Right renal pelvis (tissue), 4 donors: ENCODE measurements at regions not wholly inside any gene's neighbourhood (a gene's known extent, or its start where the extent isn't known, plus 50 kb on each side); places are given as distances from the start of the nearest gene placed in this dataset.
"Not testable (repeated sequence)": the region's sequence is repeated elsewhere in the genome, so short reads cannot be mapped to it uniquely, and the experiment has no call there.

Experiments
- DNase-seq, 4 donors: peaks; one replicate each; pipeline ENCODE4 v3.0.0-alpha.2; 2013; ENCODE audit warnings: low read depth in 4 of 4, low spot score in 3 of 4, missing footprints in 1 of 4

DNA sequence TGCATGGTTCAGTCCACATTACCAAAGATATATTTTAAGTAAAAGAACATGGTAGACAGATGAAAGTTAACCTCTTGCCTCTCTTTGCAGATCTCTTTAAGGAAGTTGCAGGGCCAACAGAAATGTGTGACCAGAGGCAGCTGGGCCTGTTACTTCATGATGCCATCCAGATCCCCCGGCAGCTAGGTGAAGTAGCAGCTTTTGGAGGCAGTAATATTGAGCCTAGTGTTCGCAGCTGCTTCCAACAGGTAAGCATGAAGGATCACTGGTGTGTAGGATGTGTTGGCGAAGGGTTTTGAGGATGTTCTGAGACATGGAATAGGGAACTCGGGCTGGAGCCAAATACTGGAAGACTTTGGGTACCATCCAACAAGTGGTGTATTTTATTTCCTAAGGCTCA, 508.6 kb downstream of the UTRN start:
- no peak for DNase-seq

DNA sequence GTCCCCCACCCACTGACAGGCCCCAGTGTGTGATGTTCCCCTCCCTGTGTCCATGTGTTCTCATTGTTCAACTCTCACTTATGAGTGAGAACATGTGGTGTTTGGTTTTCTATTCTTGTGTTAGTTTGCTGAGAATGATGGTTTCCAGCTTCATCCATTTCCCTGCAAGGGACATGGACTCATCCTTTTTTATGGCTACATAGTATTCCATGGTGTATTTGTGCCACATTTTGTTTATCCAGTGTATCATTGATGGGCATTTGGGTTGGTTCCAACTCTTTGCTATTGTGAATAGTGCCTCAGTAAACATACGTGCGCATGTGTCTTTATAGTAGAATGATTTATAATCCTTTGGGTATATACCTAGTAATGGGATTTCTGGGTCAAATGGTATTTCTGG, 509.9 kb downstream of the UTRN start:
- not testable (repeated sequence) for DNase-seq

DNA sequence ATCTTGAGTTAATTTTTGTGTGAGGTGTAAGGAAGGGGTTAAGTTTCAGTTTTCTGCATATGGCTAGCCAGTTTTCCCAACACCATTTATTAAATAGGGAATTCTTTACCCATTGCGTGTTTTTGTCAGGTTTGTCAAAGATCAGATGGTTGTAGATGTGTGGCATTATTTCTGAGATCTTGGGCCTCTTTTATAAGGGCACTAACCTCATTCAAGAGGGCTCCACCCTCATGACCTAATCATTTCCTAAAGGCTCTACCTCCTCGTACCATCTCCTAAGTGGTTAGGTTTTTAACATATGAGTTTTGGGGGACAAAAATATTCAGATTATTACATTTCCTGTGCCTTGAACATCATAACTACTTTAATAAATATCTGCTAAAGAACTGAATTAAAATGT, 510.9 kb downstream of the UTRN start:
- no peak for DNase-seq

DNA sequence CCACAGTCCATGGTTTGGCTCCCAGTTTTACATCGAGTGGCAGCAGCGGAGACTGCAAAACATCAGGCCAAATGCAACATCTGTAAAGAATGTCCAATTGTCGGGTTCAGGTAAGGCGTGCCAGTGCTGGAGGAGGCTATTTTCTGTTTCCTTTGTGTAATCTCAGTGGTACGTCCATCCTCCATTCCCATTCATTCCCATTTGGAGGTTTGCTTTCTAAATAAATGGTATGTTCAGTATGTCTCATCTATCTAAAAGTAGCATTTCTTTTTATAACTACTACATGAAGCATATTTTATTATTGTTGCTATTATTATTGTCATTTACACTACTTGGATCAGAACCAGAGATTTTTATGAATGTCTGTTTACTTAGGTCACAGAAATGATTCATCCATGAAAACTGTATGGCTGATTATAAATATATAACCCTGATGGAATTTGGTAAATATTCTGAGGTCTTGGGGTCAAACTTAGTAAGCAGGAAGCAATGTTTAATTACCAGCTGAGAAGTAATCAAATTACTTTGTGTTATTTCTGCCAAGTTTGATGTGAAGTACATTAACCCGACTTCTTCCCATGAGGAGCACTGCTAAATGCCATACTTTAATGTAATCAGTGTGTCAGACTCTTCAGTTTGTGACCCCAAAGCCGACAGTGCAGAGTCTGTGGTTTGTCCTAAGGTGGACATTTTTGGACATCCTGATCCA, 512.9 kb downstream of the UTRN start:
- DNase-seq = no peak

DNA sequence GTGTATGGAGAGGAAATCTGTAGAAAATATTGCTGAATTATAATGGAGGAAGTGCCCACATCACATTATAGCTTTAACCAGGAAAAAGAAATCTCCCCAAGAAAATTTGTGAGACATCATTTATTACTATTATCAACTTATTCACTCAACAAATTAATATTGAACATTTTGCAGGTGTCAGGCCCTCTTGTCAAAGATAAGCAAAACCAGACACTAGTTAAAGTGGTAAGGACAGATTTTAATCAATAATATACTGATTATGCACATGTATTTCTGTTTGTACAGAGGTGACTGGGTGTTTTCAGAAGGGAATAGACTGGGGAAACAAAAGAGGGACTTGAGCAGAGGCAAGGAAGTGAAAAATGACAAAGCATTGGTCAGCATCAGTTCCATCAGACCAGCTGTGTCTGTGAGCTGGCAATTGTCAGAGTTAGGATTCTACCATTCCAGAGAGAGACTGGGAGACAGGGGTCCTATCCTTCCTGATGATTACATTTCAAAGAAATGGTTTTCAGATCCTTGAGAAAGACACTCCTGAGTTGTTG, 519.2 kb downstream of the UTRN start:
- no peak for DNase-seq

DNA sequence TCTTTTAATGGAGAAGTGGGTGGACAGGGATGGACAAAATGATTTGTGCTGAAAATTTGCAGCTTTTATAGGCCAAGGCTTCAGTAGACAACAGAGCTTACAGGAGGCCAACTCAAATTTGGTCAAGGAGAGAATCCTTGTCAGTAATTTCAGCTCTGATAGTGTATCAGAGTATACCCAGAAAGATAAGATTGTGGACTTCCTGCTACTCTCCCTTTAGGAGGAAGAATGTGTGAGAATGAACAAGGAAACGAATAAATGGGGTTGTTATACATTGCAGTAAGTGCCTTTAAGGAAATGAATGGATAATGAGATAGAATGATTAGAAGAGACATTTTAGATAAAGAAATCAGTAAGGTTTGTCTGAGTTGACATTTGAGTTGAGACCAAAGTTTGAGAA, 519.9 kb downstream of the UTRN start:
- no peak for DNase-seq

DNA sequence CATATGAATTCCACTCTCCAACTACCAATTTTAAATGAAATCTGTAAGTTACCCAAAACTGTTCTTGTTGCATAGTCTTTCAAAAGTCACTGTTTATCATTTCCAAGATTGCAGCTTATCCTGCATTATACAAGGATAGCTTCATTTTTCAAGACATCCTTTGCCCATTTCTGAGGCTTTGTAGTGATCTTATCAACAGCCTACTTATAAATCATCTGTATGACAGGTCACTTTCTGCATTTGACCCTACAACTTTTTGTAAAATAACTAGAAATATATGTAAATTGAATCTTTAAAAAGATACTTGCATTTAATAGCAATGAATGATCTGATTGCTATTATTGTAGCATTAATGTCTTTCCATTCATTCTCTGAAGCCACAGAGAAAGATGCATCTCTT, 521.1 kb downstream of the UTRN start:
- no peak for DNase-seq

DNA sequence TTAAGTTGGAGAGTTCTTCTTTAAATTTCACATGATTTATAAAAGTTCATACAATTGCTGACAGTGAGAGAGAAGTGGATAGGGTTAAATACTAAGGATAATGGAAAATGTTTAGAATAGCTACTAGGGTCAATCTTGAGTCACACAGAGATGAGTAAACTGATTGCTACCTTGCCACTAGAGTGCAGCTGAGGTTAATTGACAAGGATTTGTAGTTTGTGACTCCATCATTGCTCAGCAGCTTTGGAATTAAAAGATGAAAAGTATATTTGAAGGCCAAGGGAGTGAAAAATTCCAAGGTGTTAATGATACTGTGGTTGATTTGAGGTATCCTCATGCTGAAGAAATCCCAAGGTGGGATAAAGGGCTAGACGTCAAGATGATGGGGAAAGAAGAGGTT, 524.0 kb downstream of the UTRN start:
- no peak for DNase-seq

DNA sequence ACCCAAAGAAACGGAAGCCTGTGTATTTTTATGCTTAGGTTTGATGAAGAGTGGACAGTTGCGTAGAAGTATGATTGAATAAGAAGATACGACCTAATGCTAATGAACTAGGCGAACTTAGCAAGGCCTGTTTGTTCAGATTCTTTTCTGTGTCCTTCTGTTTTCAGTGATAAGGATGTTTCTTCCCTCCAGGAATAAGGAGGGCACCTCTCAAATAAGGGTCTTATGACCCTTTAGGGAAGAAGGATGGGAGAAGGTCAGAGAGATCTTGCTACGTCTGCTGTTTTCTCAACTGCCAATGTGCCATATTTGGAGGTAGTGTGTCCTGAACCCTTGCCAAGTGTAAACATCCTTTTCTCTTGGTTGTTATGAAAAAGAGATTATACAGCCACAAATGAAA, 524.8 kb downstream of the UTRN start:
- no peak for DNase-seq

DNA sequence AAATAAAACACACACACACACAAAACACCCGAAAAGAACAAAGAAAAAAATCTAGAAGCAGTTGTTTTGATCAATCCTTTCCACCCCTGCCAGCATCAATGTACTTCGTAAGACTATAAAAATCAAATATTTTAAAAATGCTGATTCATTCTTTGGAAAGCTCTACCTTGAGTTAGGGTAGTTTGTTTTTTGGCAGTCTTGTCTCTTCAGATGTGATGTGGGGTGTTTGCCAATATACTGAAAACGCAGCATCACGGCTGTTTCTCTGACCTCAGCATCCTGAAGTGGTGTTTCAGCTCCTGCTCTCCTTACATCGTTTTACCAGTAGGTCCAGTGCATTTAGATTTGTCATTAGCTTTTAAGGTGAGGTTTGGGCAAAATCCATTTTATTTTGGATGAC, 526.0 kb downstream of the UTRN start:
- no peak for DNase-seq

DNA sequence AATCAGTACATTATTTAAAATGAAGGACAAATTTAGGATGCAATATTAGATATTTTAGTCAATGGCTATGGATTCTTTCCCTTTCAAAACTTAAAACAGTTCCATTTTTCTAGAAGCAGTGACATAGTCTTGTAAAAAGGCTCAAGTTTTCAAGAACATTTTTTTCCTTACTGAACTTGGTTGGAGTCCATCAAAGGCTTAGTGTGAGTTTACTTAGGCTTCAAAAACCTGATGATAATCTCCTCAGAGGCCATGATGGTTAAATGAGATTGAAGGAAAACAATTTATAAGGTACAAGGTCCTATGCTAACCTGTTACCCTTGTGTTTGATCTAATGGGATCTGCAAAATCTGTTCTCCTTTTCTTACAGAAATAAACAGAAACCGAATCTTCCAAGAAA, 531.8 kb downstream of the UTRN start:
- DNase-seq = no peak

DNA sequence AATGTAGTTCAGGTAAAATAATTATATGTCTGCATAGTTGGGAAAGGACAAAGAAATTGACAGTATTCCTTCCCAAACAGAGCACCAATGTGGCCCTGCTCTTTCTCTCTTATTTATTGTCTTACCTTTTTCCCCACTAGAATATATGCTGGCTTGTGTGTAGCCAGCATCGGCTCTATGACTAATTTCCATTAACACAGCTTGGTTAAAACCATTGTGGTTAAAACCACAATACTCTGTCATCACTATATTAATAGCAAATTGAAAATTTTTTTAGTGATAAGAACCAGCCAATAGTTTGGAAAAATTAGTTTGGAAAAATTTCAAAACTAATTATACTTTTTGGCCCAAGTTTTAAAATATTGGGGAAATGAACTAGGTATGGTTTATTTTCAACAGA, 535.1 kb downstream of the UTRN start:
- DNase-seq = no peak

DNA sequence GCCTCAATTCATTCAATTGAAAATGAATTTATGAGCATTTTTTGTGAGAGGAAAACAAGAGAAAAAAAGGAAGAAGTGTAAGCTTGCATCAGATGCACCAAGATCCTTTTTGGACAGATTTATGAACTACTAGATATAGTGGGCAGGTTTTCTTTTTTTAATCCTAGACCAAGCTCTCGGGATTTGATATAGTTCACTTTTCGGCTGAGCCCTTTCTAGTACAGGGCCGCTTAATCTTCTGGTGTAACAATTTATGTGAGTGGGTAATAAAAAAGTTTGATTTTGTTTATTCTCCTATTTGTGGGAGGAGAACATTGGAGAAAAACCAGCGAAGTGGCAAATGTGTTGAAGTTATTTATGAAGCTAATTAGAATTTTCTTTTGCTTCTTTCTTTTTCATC, 538.0 kb downstream of the UTRN start:
- peak in 2 of 4 donors; percentile 5 to 14 for DNase-seq

DNA sequence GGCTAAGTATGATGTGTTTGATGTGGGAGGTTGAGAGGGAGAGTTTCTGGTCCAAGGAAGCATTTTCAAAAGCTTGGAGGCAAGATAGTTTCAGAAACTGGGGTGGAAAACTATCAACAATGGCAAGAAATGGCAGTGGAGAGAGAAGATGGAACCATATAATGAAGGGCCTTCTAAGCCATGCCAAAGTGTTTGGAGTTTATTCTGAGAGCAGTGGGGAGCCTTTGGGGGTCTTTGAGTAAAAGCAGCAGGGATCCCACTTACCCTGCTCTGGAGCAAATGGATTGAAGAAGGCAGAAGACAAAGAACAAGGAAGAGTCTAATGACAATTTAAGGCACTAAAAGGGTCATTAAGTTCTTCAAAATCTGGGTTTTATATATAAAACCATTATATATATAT, 538.9 kb downstream of the UTRN start:
- no peak for DNase-seq

DNA sequence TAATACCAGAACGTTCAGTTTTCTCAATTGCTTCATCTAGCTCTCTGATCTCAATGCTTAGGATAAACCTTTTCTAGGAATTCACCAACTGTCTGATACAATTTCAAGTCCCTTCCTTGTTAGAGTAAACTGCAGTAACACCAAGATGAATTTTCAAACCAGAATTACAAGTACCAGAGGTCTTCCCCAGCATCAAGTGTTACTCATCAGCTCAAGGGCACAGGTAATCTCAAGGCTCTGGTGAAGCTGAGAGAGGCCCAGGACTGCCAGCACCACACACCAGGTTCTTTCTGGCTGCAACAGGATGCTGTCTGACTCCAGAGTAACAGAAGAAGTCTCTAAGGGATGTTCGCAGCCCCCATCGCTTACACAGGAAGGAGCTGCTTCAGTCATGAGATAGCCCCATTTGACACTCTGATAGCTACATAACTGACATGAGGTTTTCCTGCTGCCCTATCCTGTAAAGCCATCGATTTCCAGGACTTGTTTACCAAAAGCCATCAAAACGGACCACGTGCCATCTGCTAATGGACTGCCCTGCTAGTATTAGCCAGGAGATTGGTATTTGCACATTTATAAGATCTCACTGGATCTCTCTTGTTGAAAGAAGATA, 549.4 kb downstream of the UTRN start:
- DNase-seq = no peak

DNA sequence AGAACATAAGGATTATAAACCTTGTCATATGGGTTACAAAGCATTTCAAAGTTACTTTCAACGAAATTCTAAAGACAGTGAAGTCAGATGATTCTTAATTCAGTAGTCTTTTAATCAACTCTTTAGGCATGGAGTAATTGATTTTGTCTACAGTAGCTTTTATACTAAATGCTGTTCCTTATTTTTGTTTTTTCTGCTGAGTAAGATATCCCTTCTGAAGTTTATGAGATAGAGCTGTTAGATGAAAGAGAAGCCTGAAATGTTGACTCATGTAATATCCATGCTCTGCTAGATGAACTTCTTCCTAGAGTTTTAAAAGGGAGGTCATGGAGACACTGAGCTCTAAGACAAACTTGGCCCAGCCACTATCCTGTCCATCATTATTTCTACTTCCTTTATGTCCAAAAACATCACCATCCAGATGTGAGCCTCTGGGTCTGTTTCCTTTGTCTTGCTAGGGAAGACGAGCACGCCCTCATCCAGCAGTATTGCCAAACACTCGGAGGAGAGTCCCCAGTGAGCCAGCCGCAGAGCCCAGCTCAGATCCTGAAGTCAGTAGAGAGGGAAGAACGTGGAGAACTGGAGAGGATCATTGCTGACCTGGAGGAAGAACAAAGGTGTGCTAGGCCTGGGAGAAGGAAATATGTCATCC, 550.3 kb downstream of the UTRN start:
- no peak for DNase-seq

DNA sequence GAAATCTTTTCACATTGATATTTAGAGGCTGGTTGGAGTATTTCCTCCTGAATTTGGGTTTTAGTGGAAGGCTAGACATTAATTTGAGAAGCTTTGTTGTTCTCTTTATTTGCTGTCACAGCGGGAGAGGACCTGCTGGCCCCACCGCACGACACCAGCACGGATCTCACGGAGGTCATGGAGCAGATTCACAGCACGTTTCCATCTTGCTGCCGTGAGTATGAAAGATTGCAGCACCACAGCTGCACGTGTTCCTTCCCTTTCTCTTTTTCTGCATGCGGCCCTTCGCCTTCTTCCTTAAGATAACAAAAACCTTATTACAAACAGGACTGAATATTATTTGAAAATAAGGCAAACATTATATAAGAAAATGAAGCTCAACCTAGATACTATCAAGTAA, 555.5 kb downstream of the UTRN start:
- DNase-seq = no peak

DNA sequence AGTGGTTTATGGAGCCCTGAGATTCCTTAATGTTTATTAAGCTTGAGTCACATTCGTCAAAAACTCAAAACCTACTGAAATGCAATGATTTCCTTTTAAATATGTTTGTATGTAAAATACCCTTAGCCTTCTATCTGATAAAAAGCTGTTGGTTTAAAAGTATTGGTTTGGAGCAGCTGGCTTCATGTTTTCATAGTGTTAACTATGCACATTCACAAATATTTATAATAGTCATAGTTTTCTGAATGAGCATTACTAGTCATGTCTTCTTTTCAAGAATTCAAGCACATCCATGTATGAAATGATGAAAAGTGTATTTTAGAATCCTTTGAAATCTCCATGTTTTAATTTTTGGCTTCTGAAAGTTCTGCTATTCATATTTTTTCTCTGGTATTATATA, 558.6 kb downstream of the UTRN start:
- no peak for DNase-seq

DNA sequence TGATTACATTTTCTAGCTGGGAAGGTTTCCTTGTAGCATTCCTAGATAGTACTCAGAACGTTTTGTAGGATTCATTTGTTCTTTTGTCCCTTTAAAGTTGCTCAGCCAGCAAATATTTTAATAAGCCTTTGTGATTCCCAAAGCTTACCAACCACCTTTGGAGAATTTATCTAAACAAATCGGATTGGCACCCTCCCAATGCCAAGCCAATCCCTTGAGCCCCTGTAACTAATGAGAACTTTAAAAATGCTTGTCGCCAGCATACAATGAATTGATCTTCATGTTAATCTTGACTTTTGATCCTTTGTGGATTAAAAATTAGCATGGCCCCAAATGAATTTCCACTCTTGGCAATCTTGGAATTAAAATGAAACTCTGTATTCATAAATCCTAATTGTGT, 559.5 kb downstream of the UTRN start:
- DNase-seq = no peak

DNA sequence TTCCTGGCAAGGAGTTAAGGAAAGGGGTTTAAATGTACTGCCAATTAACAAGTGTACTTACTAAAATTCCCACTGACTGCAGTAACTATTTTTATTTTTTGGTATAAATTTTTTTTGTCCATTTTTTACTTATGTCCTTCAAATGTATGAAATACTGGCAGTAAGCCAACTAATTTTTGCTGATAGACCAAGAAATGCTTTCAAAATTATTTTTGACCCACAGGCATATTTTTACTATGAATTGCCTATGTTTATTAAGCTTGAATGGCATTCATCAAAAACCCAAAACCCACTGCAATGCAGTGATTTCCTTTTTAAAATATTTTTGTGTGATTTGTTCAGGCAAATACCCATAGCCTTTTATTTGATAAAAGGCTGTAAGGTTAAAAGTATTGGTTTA, 560.1 kb downstream of the UTRN start:
- no peak for DNase-seq

DNA sequence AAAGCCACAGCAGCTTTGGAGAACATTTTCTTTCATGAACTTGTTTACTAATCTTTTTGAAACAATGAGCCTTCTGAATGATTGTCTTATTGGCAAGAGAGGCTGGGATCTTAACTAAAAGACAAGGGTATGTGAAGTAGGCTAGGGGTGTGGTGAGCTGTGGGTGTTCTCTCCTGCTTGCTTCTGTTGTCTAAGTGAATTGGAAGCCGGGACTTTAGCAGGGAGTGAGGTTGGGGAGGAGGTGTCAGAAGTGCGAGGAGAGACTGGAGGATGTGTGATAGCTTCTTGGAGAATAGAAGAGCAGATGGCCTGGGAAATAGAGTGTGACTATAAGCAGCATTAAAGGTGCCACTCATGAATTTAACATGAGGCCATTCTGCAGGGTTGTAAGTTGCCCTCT, 562.8 kb downstream of the UTRN start:
- no peak for DNase-seq

DNA sequence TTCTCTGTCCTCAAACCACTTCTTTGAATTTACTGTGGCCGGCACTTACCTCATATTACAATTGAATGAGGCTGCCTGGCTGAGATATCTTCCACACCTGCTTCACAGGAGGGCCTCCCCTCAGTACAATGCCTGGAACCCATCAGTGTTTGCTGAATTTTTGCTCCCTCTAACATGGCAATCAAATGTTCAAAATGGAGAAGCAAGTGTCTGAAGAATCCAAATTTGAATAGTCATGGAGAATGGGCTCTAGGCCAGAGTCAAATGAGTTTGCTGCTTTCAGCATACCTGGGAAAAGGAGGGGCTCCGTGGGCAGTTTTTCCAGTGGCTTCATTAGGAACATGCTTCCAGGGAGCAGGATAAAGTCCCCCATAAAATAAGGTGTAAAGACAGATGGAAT, 564.8 kb downstream of the UTRN start:
- no peak for DNase-seq
